HCT116 (cell line): ENCODE measurements at regions not wholly inside any gene's neighbourhood (a gene's known extent, or its start where the extent isn't known, plus 50 kb on each side); places are given as distances from the start of the nearest gene placed in this dataset.

Source experiments
- ATAC-seq: fragments of 200-7000 bp; cut with Tn5 transposase; 2 replicates; pipeline ENCODE4 v1.9.1; 2020; ENCODE audit warnings: mild to moderate bottlenecking, moderate library complexity
- BruUV-seq: library from RNA; stranded (reverse); fragments of 400-500 nt; replicated peaks from 2 replicates; lab custom pipeline; 2021; lab: Mats Ljungman, UMichigan
- CTCF ChIA-PET: fragments of 300-600 bp; sonication (Branson Sonifier 250); formaldehyde crosslinking; loops from one replicate; lab custom pipeline; 2021; ENCODE audit warnings: antibody characterized with exemption; lab: Charles Lee
- POLR2A ChIA-PET: fragments of 300-600, 350-600 bp; sonication (Branson Sonifier 250); formaldehyde crosslinking; loops from one replicate; lab custom pipeline; 2021; ENCODE audit warnings: antibody characterized with exemption; lab: Charles Lee
- RAD21 ChIA-PET, 2 experiments: fragments of 300-600 bp; sonication (Branson Sonifier 250); formaldehyde crosslinking; loops; one replicate each; lab custom pipeline; 2023; ENCODE audit warnings: low total read pairs in 2 of 2; ENCODE audit not compliant: uncharacterized antibody in 2 of 2, unreplicated experiment in 2 of 2, low non-redundant PET in 1 of 2; lab: Charles Lee
- DNase-seq: peaks from one replicate; pipeline ENCODE4 v3.0.0-alpha.2; 2010; ENCODE audit warnings: low read depth, low spot score
- H2AFZ ChIP-seq: fragments of 200-600 bp; shearing (Covaris generic), sonication (generic); 2 replicates; pipeline ENCODE4 v1.6.1; 2017; ENCODE audit warnings: low read depth, mixed run types, mixed read lengths, antibody characterized with exemption, low read length; ENCODE audit not compliant: poor library complexity, severe bottlenecking
- H3K27ac ChIP-seq: 2 replicates; pipeline ENCODE4 v1.5.1; 2012; ENCODE audit warnings: low read depth, low read length
- H3K27me3 ChIP-seq: fragments of 200-600 bp; sonication (generic); 2 replicates; pipeline ENCODE4 v1.6.1; 2016; ENCODE audit warnings: mixed run types, low read length, mixed read lengths; ENCODE audit not compliant: insufficient read depth
- H3K36me3 ChIP-seq, 2 experiments: fragments of 200-500 bp in 1 of 2; fragments of 200-600 bp in 1 of 2; sonication (Bioruptor generic) in 1 of 2; sonication (generic) in 1 of 2; 2 replicates each; pipeline versions ENCODE4 v1.5.1 to v1.6.1; 2014 to 2016; ENCODE audit warnings: low read length in 2 of 2, inconsistent platforms in 1 of 2, mixed read lengths in 1 of 2, mixed run types in 1 of 2; ENCODE audit not compliant: insufficient read depth in 2 of 2, control insufficient read depth in 1 of 2
- H3K4me1 ChIP-seq, 2 experiments: fragments of 200-600 bp in 1 of 2; sonication (generic) in 1 of 2; 2 replicates each; pipeline versions ENCODE4 v1.5.1 to v1.6.1; 2012 to 2017; ENCODE audit warnings: low read length in 2 of 2, inconsistent platforms in 1 of 2, mild to moderate bottlenecking in 1 of 2, mixed read lengths in 1 of 2, mixed run types in 1 of 2, moderate library complexity in 1 of 2; ENCODE audit not compliant: insufficient read depth in 2 of 2, control insufficient read depth in 1 of 2
- H3K4me2 ChIP-seq: fragments of 200-600 bp; sonication (generic); 2 replicates; pipeline ENCODE4 v1.6.1; 2017; ENCODE audit warnings: mixed run types, low read length, mixed read lengths
- H3K4me3 ChIP-seq, 2 experiments: fragments of 200-600 bp in 1 of 2; sonication (generic) in 1 of 2; replicated peaks in 1 of 2; 2 replicates each; pipeline ENCODE4 v1.5.1; 2011 to 2016; ENCODE audit warnings: low read length in 2 of 2, control low read depth in 1 of 2, low read depth in 1 of 2, mild to moderate bottlenecking in 1 of 2, mixed read lengths in 1 of 2, mixed run types in 1 of 2
- H3K79me2 ChIP-seq: fragments of 200-600 bp; sonication (generic); 2 replicates; pipeline ENCODE4 v1.6.1; 2017; ENCODE audit warnings: mild to moderate bottlenecking, mixed run types, low read length, moderate library complexity, mixed read lengths; ENCODE audit not compliant: insufficient read depth
- H3K9ac ChIP-seq: fragments of 200-600 bp; sonication (generic); 2 replicates; pipeline ENCODE4 v1.6.1; 2016; ENCODE audit warnings: low read length, mixed read lengths
- H3K9me2 ChIP-seq: fragments of 200-600 bp; sonication (generic), shearing (Covaris generic); 2 replicates; pipeline ENCODE4 v1.6.1; 2017; ENCODE audit warnings: mixed run types, mild to moderate bottlenecking, moderate library complexity; ENCODE audit not compliant: insufficient read depth
- H3K9me3 ChIP-seq, 2 experiments: fragments of 200-500 bp in 1 of 2; fragments of 200-600 bp in 1 of 2; sonication (Bioruptor generic) in 1 of 2; sonication (generic) in 1 of 2; 2 replicates each; pipeline ENCODE4 v1.6.1; 2014 to 2017; ENCODE audit warnings: low read length in 2 of 2, mixed read lengths in 2 of 2, inconsistent platforms in 1 of 2, low read depth in 1 of 2, mild to moderate bottlenecking in 1 of 2, mixed run types in 1 of 2, moderate library complexity in 1 of 2; ENCODE audit not compliant: control insufficient read depth in 1 of 2, insufficient read depth in 1 of 2
- H4K20me1 ChIP-seq: fragments of 200-600 bp; sonication (generic), shearing (Covaris generic); 2 replicates; pipeline ENCODE4 v1.6.1; 2017; ENCODE audit warnings: mixed run types, mild to moderate bottlenecking, moderate library complexity; ENCODE audit not compliant: insufficient read depth
- CBX3 ChIP-seq: IDR thresholded peaks from 2 replicates; pipeline ENCODE4 v1.6.1; 2012; ENCODE audit warnings: low read depth
- CEBPB ChIP-seq: IDR thresholded peaks from 2 replicates; pipeline ENCODE4 v1.6.1; 2012; ENCODE audit warnings: low read depth
- CTCF ChIP-seq, 3 experiments: fragments of 200-600 bp in 1 of 3; sonication (generic) in 1 of 3; IDR thresholded peaks in 2 of 3; conservative IDR thresholded peaks in 1 of 3; 2 replicates each; pipeline ENCODE4 v1.5.1; 2012 to 2017; ENCODE audit warnings: low read depth in 2 of 3, low read length in 2 of 3, antibody characterized with exemption in 1 of 3, borderline replicate concordance in 1 of 3, control low read depth in 1 of 3, mild to moderate bottlenecking in 1 of 3, mixed read lengths in 1 of 3, mixed run types in 1 of 3, moderate library complexity in 1 of 3; ENCODE audit not compliant: insufficient read depth in 1 of 3
- EGR1 ChIP-seq: IDR thresholded peaks from 2 replicates; pipeline ENCODE4 v1.6.1; 2012; ENCODE audit warnings: low read depth
- EZH2 ChIP-seq: fragments of 200-600 bp; sonication (generic); IDR thresholded peaks from 2 replicates; pipeline ENCODE4 v1.6.1; 2017; ENCODE audit warnings: antibody characterized with exemption, mixed run types
- JUND ChIP-seq: IDR thresholded peaks from 2 replicates; pipeline ENCODE4 v1.6.1; 2012
- POLR2A ChIP-seq: IDR thresholded peaks from 2 replicates; pipeline ENCODE4 v1.7.0; 2011; ENCODE audit warnings: borderline replicate concordance; ENCODE audit not compliant: insufficient read depth, insufficient read length; ENCODE audit errors: extremely low read depth
- POLR2AphosphoS5 ChIP-seq: IDR thresholded peaks from 2 replicates; pipeline ENCODE4 v1.6.1; 2011; ENCODE audit warnings: mild to moderate bottlenecking, low read depth, low read length, moderate library complexity
- REST ChIP-seq: IDR thresholded peaks from 2 replicates; pipeline ENCODE4 v1.6.1; 2012; ENCODE audit warnings: low read depth
- SIN3A ChIP-seq: IDR thresholded peaks from 2 replicates; pipeline ENCODE4 v1.6.1; 2012; ENCODE audit warnings: low read depth
- SP1 ChIP-seq: IDR thresholded peaks from 2 replicates; pipeline ENCODE4 v1.6.1; 2012; ENCODE audit warnings: low read depth
- TCF7L2 ChIP-seq: IDR thresholded peaks from 2 replicates; pipeline ENCODE4 v1.7.0; 2011; ENCODE audit warnings: borderline replicate concordance, inconsistent platforms; ENCODE audit not compliant: insufficient read depth, insufficient read length; ENCODE audit errors: extremely low read depth
- YY1 ChIP-seq: IDR thresholded peaks from 2 replicates; pipeline ENCODE4 v1.6.1; 2011; ENCODE audit warnings: low read length, low read depth, moderate library complexity, mild to moderate bottlenecking; ENCODE audit not compliant: insufficient replicate concordance; ENCODE audit errors: extremely low read depth
- ZFX ChIP-seq: fragments of 450-650 bp; IDR thresholded peaks from 2 replicates; pipeline ENCODE4 v1.6.1; 2017
- intact Hi-C: fragments of 100-400 bp; cut with micrococcal nuclease; formaldehyde crosslinking; loops from 2 replicates; pipeline ENCODE4 v1.10.0; 2022

DNA sequence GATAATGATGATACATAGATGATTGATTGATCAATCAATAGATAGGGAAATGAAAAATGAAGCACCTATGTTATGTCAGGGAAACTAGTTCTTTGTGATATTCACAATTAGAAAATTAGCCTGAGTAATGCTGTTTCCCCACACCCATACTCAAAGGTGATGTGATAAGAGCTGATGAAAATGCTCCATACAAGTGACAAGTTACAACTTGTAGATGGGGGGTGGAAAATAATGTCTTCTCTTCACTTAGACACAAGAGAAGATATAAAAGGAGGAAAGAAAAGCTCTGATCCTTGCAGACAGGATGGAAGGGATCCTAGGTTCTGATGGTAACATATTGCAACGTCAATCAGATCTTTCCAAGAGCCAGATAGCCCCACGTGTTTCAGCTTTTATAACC, 365.9 kb downstream of the AKAIN1 start:
- Histone ChIP-seq H3K79me2 (no peaks in the 10 kb centered on the region), H4K20me1 (no peaks in the 10 kb centered on the region), H3K27ac (no peak overlapping the region), H3K4me3 (no peak overlapping the region), H3K36me3 (no peaks in the 10 kb centered on the region), H3K9me3 (peaks cover 9 to 19% of the 10 kb centered on the region in 2 experiments; a peak in 2 of 4 replicates), H3K4me2 (no peak overlapping the region), H3K4me1 (no peaks in the 10 kb centered on the region), H2AFZ (no peak overlapping the region), H3K9ac (no peak overlapping the region), H3K27me3 (no peaks in the 10 kb centered on the region), H3K9me2 (no peaks in the 10 kb centered on the region)
- ChIA-PET CTCF (no interaction called here), POLR2A (no interaction called here), RAD21 (no interaction called here)
- BruUV-seq, result no TSS peak
- no peak for DNase-seq
- intact Hi-C loops, result no loop called here
- TF ChIP-seq SP1, result no peak
- no peak for TF ChIP-seq CTCF (IDR thresholded peaks at IDR 0.05 in 2 of 3, conservative IDR thresholded peaks at IDR 0.05 in 1 of 3; ENCODE audit: borderline replicate concordance in 1 of 3, insufficient read depth in 1 of 3, low read depth in 2 of 3, low read length in 2 of 3)
- no peak for TF ChIP-seq EZH2
- TF ChIP-seq EGR1, result no peak
- ATAC-seq, result no peak

GRCh38 chr18:4823091-4823490, 368.0 kb upstream of the DLGAP1 start:
- H3K27me3 ChIP-seq, result no peaks in the 10 kb centered on the region
- H3K27ac ChIP-seq, result no peak overlapping the region
- peaks cover 5 to 26% of the 10 kb centered on the region in 2 experiments; a peak in 2 of 4 replicates for H3K9me3 ChIP-seq
- BruUV-seq, result no TSS peak
- H3K4me3 ChIP-seq, result no peak overlapping the region
- no peaks in the 10 kb centered on the region for H3K9me2 ChIP-seq
- no peaks in the 10 kb centered on the region for H3K79me2 ChIP-seq
- POLR2A ChIA-PET, result no interaction called here
- ATAC-seq (no peak), DNase-seq (no peak)
- CTCF ChIA-PET, result no interaction called here
- H3K4me2 ChIP-seq, result no peak overlapping the region
- intact Hi-C loops, result no loop called here
- no peak overlapping the region for H3K9ac ChIP-seq
- no peaks in the 10 kb centered on the region for H4K20me1 ChIP-seq
- no peaks in the 10 kb centered on the region for H3K4me1 ChIP-seq
- no peaks in the 10 kb centered on the region for H3K36me3 ChIP-seq
- RAD21 ChIA-PET, result no interaction called here
- no peak overlapping the region for H2AFZ ChIP-seq
- TF ChIP-seq TCF7L2 (no peak), JUND (no peak), SP1 (no peak), REST (no peak), CEBPB (no peak), ZFX (no peak), POLR2A (no peak), POLR2AphosphoS5 (no peak), YY1 (no peak), CBX3 (no peak), SIN3A (no peak)
